HG02588 (cell line): ENCODE measurements at regions not wholly inside any gene's neighbourhood (a gene's known extent, or its start where the extent isn't known, plus 50 kb on each side); places are given as distances from the start of the nearest gene placed in this dataset.
"Not testable (repeated sequence)": the region's sequence is repeated elsewhere in the genome, so short reads cannot be mapped to it uniquely, and the experiment has no call there.

Source experiments
- ATAC-seq: cut with Tn5 transposase; IDR thresholded peaks from one replicate; pipeline ENCODE4 v1.9.1; 2021; ENCODE audit warnings: mild to moderate bottlenecking, moderate library complexity; ENCODE audit not compliant: unreplicated experiment

- ATAC-seq, result no peak
Measured at GRCh38 chr3:182323126-182323700, 470.1 kb upstream of the ATP11B start.

- no peak for ATAC-seq
Measured at GRCh38 chr3:182323898-182324297, 469.4 kb upstream of the ATP11B start.

GRCh38 chr3:182325213-182325950, 467.9 kb upstream of the ATP11B start:
- ATAC-seq, result no peak

- no peak for ATAC-seq
Measured at GRCh38 chr3:182327196-182327681, 466.1 kb upstream of the ATP11B start.

- no peak for ATAC-seq
Measured at GRCh38 chr3:182330646-182331045, 462.7 kb upstream of the ATP11B start.

- ATAC-seq, result no peak
Measured at GRCh38 chr3:182331341-182331740, 462.0 kb upstream of the ATP11B start.

- no peak for ATAC-seq
Measured at GRCh38 chr3:182342252-182342651, 451.1 kb upstream of the ATP11B start.

- ATAC-seq, result not testable (repeated sequence)
Measured at GRCh38 chr3:182344026-182344425, 449.3 kb upstream of the ATP11B start.

GRCh38 chr3:182349051-182349450, 444.3 kb upstream of the ATP11B start:
- ATAC-seq, result no peak

- no peak for ATAC-seq
Measured at GRCh38 chr3:182349951-182350517, 443.3 kb upstream of the ATP11B start.

GRCh38 chr3:182357928-182358327, 435.4 kb upstream of the ATP11B start:
- ATAC-seq, result no peak

GRCh38 chr3:182364323-182364722, 429.0 kb upstream of the ATP11B start:
- no peak for ATAC-seq

GRCh38 chr3:182364723-182365650, 428.3 kb upstream of the ATP11B start:
- ATAC-seq, result no peak

- no peak for ATAC-seq
Measured at GRCh38 chr3:182366746-182367145, 426.6 kb upstream of the ATP11B start.

GRCh38 chr3:182369861-182370260, 423.4 kb upstream of the ATP11B start:
- no peak for ATAC-seq

GRCh38 chr3:182370949-182371348, 422.4 kb upstream of the ATP11B start:
- ATAC-seq, result no peak

- ATAC-seq, result no peak
Measured at GRCh38 chr3:182375916-182376315, 417.4 kb upstream of the ATP11B start.

GRCh38 chr3:182382112-182382857, 411.0 kb upstream of the ATP11B start:
- no peak for ATAC-seq

- ATAC-seq, result no peak
Measured at GRCh38 chr3:182384221-182384620, 409.1 kb upstream of the ATP11B start.

- ATAC-seq, result no peak
Measured at GRCh38 chr3:182385356-182385755, 407.9 kb upstream of the ATP11B start.
